Gastrocnemius medialis (tissue), 4 donors: ENCODE measurements at regions not wholly inside any gene's neighbourhood (a gene's known extent, or its start where the extent isn't known, plus 50 kb on each side); places are given as distances from the start of the nearest gene placed in this dataset.

Experiments
- ATAC-seq, 2 donors: fragments of 150-250 bp; one replicate each; pipeline ENCODE4 v1.9.1; 2016
- DNase-seq, 2 donors: peaks; one replicate each; pipeline ENCODE4 v3.0.0-alpha.2; 2019
- H3K27ac ChIP-seq, 4 donors: fragments of 200-600 bp; sonication (generic); 1 replicate in 1 of 4; 2 replicates in 3 of 4; pipeline ENCODE4 v1.5.1; 2016 to 2018; ENCODE audit warnings: mild to moderate bottlenecking in 2 of 4, moderate library complexity in 1 of 4
- H3K27me3 ChIP-seq, 3 donors: fragments of 200-600 bp; sonication (generic) in 2 of 3; 1 replicate in 1 of 3; 2 replicates in 2 of 3; pipeline versions ENCODE4 v1.5.1 to v1.6.0; 2016 to 2019; ENCODE audit warnings: mild to moderate bottlenecking in 1 of 3, moderate library complexity in 1 of 3
- H3K36me3 ChIP-seq, 2 donors: fragments of 200-600 bp; sonication (generic) in 1 of 2; one replicate each; pipeline ENCODE4 v1.5.1; 2017 to 2018
- H3K4me1 ChIP-seq, 2 donors: fragments of 200-600 bp; sonication (generic) in 1 of 2; one replicate each; pipeline ENCODE4 v1.5.1; 2016 to 2017; ENCODE audit warnings: mild to moderate bottlenecking in 2 of 2
- H3K4me3 ChIP-seq, 4 donors: fragments of 200-600 bp; sonication (generic) in 3 of 4; 1 replicate in 1 of 4; 2 replicates in 3 of 4; pipeline ENCODE4 v1.5.1; 2016 to 2019; ENCODE audit warnings: mild to moderate bottlenecking in 2 of 4
- H3K9me3 ChIP-seq, 3 donors: fragments of 200-600 bp; sonication (generic) in 2 of 3; 1 replicate in 1 of 3; 2 replicates in 2 of 3; pipeline ENCODE4 v1.5.1; 2016 to 2019
- CTCF ChIP-seq, 5 experiments: fragments of 450-650 bp in 3 of 5; fragments of 200-600 bp in 2 of 5; sonication (generic) in 2 of 5; IDR thresholded peaks in 4 of 5; conservative IDR thresholded peaks in 1 of 5; 1 replicate in 4 of 5; 2 replicates in 1 of 5; pipeline ENCODE4 v1.5.1; 2016 to 2019; ENCODE audit warnings: antibody characterized with exemption in 5 of 5, mild to moderate bottlenecking in 3 of 5, moderate library complexity in 3 of 5
- POLR2A ChIP-seq, 2 donors: fragments of 450-650 bp; IDR thresholded peaks; one replicate each; pipeline ENCODE4 v1.6.1; 2017; ENCODE audit warnings: antibody characterized with exemption in 2 of 2, mild to moderate bottlenecking in 2 of 2, moderate library complexity in 2 of 2
- in situ Hi-C, 4 donors: fragments of 200-750 bp; cut with MboI; loops; one replicate each; pipeline versions ENCODE4 v1.15.0 to v1.8.0; 2017; ENCODE audit warnings: low sequenced_read_pairs in 4 of 4
- intact Hi-C: fragments of 100-400 bp; cut with DNase I; formaldehyde crosslinking; loops from one replicate; pipeline ENCODE4 v1.15.1; 2023; ENCODE audit warnings: low total_unique reads

GRCh38 chr7:115078851-115079250 is 157.0 kb downstream of the MDFIC start:
- in situ Hi-C loops = no loop called here
- no peaks in the 10 kb centered on the region for H3K9me3 ChIP-seq
- no peaks in the 10 kb centered on the region for H3K36me3 ChIP-seq
- H3K27ac ChIP-seq = no peak overlapping the region
- H3K4me3 ChIP-seq = no peak overlapping the region
- no peaks in the 10 kb centered on the region for H3K27me3 ChIP-seq
- ATAC-seq = no peak
- no peak for DNase-seq
- TF ChIP-seq CTCF (IDR thresholded peaks at IDR 0.05 in 4 of 5, conservative IDR thresholded peaks at IDR 0.05 in 1 of 5) (no peak), POLR2A (IDR thresholded peaks at IDR 0.05) (no peak)
- no peaks in the 10 kb centered on the region for H3K4me1 ChIP-seq
- intact Hi-C loops = no loop called here

- intact Hi-C loops = no loop called here
- TF ChIP-seq POLR2A (IDR thresholded peaks at IDR 0.05) = no peak
- no peak for TF ChIP-seq CTCF (IDR thresholded peaks at IDR 0.05 in 4 of 5, conservative IDR thresholded peaks at IDR 0.05 in 1 of 5)
- ATAC-seq (no peak), DNase-seq (no peak)
- Histone ChIP-seq H3K9me3 (no peaks in the 10 kb centered on the region), H3K27ac (no peak overlapping the region), H3K4me1 (no peaks in the 10 kb centered on the region), H3K36me3 (no peaks in the 10 kb centered on the region), H3K4me3 (no peak overlapping the region), H3K27me3 (no peaks in the 10 kb centered on the region)
- in situ Hi-C loops = no loop called here
Observed at GRCh38 chr7:115078386-115078785, 156.5 kb downstream of the MDFIC start.

- Histone ChIP-seq H3K27me3 (no peaks in the 10 kb centered on the region), H3K4me3 (no peak overlapping the region), H3K4me1 (no peaks in the 10 kb centered on the region), H3K36me3 (no peaks in the 10 kb centered on the region), H3K9me3 (no peaks in the 10 kb centered on the region), H3K27ac (no peak overlapping the region)
- DNase-seq = no peak
- TF ChIP-seq CTCF (IDR thresholded peaks at IDR 0.05 in 4 of 5, conservative IDR thresholded peaks at IDR 0.05 in 1 of 5) (no peak), POLR2A (IDR thresholded peaks at IDR 0.05) (no peak)
- intact Hi-C loops (no loop called here), in situ Hi-C loops (no loop called here)
- no peak for ATAC-seq
Observed at GRCh38 chr7:115070311-115070710, 148.4 kb downstream of the MDFIC start.
